ENCODE measurements at regions not wholly inside any gene's neighbourhood (a gene's known extent, or its start where the extent isn't known, plus 50 kb on each side); places are given as distances from the start of the nearest gene placed in this dataset.

DNA sequence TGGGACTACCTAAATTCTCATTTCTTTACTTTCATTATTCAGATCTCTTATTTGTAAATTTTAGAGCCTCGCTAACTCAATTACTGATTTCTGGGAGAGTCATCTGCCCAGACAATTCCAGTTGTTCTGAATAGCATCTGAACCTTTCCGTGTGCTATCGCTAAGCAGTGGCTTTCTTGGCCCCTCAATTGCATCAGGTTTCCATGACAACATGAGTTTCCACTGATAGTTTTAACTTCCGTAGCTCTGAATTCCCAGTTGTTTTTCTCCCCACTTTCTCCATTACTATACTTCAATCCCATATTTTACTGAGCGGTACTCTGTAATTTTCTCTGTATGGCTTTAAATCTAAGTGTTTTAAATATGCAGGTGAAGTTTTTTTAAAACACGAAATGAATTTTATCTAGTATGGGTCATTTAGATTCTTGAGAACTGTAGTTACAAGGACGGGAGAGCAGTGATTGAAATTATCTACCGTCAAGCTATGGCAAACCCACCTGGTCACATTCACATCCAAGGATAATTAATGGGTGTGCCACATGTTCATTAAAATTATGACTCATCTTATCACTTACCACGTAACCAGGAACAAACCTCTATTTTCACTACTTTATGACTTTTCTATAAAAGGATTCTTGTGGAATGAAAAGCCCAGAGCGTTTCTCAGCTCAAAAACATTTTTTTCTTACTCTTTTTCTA, 223.5 kb upstream of the PCSK5 start:
- H3K9me3 ChIP-seq (ENCODE audit: control insufficient read depth in 1 of 2, insufficient read depth in 1 of 2, low read length in 2 of 2), result no peaks in the 10 kb centered on the region
- no peaks in the 10 kb centered on the region for H3K36me3 ChIP-seq (ENCODE audit: insufficient read depth, low read length)
- H3K4me3 ChIP-seq (ENCODE audit: low read length), result no peak overlapping the region
- H3K27me3 ChIP-seq (ENCODE audit: control insufficient read depth in 1 of 2, insufficient read depth in 2 of 2, low read length in 2 of 2), result no peaks in the 10 kb centered on the region
- H3K27ac ChIP-seq (ENCODE audit: low read depth in 1 of 2, low read length in 2 of 2), result no peak overlapping the region
- TF ChIP-seq, protein P1, sequence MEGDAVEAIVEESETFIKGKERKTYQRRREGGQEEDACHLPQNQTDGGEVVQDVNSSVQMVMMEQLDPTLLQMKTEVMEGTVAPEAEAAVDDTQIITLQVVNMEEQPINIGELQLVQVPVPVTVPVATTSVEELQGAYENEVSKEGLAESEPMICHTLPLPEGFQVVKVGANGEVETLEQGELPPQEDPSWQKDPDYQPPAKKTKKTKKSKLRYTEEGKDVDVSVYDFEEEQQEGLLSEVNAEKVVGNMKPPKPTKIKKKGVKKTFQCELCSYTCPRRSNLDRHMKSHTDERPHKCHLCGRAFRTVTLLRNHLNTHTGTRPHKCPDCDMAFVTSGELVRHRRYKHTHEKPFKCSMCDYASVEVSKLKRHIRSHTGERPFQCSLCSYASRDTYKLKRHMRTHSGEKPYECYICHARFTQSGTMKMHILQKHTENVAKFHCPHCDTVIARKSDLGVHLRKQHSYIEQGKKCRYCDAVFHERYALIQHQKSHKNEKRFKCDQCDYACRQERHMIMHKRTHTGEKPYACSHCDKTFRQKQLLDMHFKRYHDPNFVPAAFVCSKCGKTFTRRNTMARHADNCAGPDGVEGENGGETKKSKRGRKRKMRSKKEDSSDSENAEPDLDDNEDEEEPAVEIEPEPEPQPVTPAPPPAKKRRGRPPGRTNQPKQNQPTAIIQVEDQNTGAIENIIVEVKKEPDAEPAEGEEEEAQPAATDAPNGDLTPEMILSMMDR (IDR thresholded peaks at IDR 0.05), result no peak
- Mint-ChIP-seq H3K27me3 (peaks cover 4% of the 10 kb centered on the region), H3K36me3 (ENCODE audit: low read depth) (no peaks in the 10 kb centered on the region), H3K4me1 (ENCODE audit: low read depth) (no peaks in the 10 kb centered on the region), H3K27ac (no peak overlapping the region), H3K9me3 (no peaks in the 10 kb centered on the region), H3K4me3 (no peak overlapping the region)
- CTCF ChIA-PET, result no interaction called here
- H3K4me1 ChIP-seq (ENCODE audit: insufficient read depth, low read length), result no peaks in the 10 kb centered on the region
- ATAC-seq (ENCODE audit: poor library complexity), result no peak
- no peak for DNase-seq
- POLR2A ChIA-PET, result no interaction called here
- intact Hi-C loops (cut with DNase I, micrococcal nuclease), result no loop called here

DNA sequence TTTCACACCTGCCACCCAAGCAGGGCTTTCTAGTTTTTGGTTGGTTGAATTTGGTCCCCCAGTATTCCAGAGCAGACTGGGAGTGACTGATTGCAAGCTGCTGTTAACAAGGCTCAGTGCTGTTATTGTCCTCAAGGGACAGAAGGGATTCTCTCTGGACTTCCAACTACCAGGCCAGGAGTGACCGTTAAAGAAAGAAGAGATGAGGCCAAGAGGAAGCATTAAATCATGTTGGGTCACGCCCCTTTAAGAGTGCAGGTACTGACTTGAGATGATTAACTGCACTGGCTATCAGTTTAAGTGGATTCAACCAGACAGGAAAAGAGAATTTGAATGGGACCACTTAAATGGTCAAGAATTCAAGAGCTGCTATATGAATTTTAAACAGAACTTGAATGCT, 220.8 kb upstream of the PCSK5 start:
- ChIA-PET CTCF (no interaction called here), POLR2A (no interaction called here)
- Histone ChIP-seq H3K4me1 (ENCODE audit: insufficient read depth, low read length) (no peaks in the 10 kb centered on the region), H3K27me3 (ENCODE audit: control insufficient read depth in 1 of 2, insufficient read depth in 2 of 2, low read length in 2 of 2) (no peaks in the 10 kb centered on the region), H3K36me3 (ENCODE audit: insufficient read depth, low read length) (no peaks in the 10 kb centered on the region), H3K9me3 (ENCODE audit: control insufficient read depth in 1 of 2, insufficient read depth in 1 of 2, low read length in 2 of 2) (no peaks in the 10 kb centered on the region), H3K4me3 (ENCODE audit: low read length) (no peak overlapping the region), H3K27ac (ENCODE audit: low read depth in 1 of 2, low read length in 2 of 2) (no peak overlapping the region)
- H3K27ac Mint-ChIP-seq, result no peak overlapping the region
- no peak for DNase-seq
- H3K4me1 Mint-ChIP-seq (ENCODE audit: low read depth), result no peaks in the 10 kb centered on the region
- no peak for ATAC-seq (ENCODE audit: poor library complexity)
- H3K4me3 Mint-ChIP-seq, result no peak overlapping the region
- TF ChIP-seq, protein P1 (IDR thresholded peaks at IDR 0.05), result no peak
- H3K36me3 Mint-ChIP-seq (ENCODE audit: low read depth), result no peaks in the 10 kb centered on the region
- H3K27me3 Mint-ChIP-seq, result peaks cover 4% of the 10 kb centered on the region
- peaks cover 2% of the 10 kb centered on the region for H3K9me3 Mint-ChIP-seq
- intact Hi-C loops (cut with DNase I, micrococcal nuclease), result no loop called here

DNA sequence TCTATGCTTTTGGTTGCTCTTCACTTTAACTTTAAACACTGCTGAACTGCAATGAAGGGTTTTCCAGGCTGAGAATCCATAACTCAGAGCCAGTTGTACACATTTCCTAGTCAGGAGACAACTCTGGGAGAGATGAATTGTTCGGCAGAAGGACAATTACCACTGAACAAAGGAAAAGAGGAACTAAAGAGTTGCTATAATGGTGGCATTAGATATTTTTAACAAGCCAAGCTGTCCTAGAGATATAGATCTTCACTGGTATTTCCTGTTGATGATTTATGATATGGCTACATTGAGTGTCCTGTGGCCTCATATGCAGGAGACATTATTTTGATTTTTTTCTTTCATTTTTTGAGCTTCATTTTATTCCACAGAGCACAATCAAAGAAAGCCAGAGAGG, 219.1 kb upstream of the PCSK5 start:
- Histone ChIP-seq H3K9me3 (ENCODE audit: control insufficient read depth in 1 of 2, insufficient read depth in 1 of 2, low read length in 2 of 2) (no peaks in the 10 kb centered on the region), H3K4me3 (ENCODE audit: low read length) (no peak overlapping the region), H3K4me1 (ENCODE audit: insufficient read depth, low read length) (no peaks in the 10 kb centered on the region), H3K27me3 (ENCODE audit: control insufficient read depth in 1 of 2, insufficient read depth in 2 of 2, low read length in 2 of 2) (no peaks in the 10 kb centered on the region), H3K36me3 (ENCODE audit: insufficient read depth, low read length) (no peaks in the 10 kb centered on the region), H3K27ac (ENCODE audit: low read depth in 1 of 2, low read length in 2 of 2) (no peak overlapping the region)
- TF ChIP-seq, protein P1 (IDR thresholded peaks at IDR 0.05), result no peak
- no peak overlapping the region for H3K4me3 Mint-ChIP-seq
- no peaks in the 10 kb centered on the region for H3K4me1 Mint-ChIP-seq (ENCODE audit: low read depth)
- H3K9me3 Mint-ChIP-seq, result peaks cover 2% of the 10 kb centered on the region
- ChIA-PET CTCF (no interaction called here), POLR2A (no interaction called here)
- H3K27me3 Mint-ChIP-seq, result peaks cover 4% of the 10 kb centered on the region
- ATAC-seq (ENCODE audit: poor library complexity) (no peak), DNase-seq (no peak)
- no peak overlapping the region for H3K27ac Mint-ChIP-seq
- H3K36me3 Mint-ChIP-seq (ENCODE audit: low read depth), result no peaks in the 10 kb centered on the region
- intact Hi-C loops (cut with DNase I, micrococcal nuclease), result no loop called here

Data from CD4-positive, alpha-beta T cell (primary cell).